ENCODE measurements at regions not wholly inside any gene's neighbourhood (a gene's known extent, or its start where the extent isn't known, plus 50 kb on each side); places are given as distances from the start of the nearest gene placed in this dataset.

DNA sequence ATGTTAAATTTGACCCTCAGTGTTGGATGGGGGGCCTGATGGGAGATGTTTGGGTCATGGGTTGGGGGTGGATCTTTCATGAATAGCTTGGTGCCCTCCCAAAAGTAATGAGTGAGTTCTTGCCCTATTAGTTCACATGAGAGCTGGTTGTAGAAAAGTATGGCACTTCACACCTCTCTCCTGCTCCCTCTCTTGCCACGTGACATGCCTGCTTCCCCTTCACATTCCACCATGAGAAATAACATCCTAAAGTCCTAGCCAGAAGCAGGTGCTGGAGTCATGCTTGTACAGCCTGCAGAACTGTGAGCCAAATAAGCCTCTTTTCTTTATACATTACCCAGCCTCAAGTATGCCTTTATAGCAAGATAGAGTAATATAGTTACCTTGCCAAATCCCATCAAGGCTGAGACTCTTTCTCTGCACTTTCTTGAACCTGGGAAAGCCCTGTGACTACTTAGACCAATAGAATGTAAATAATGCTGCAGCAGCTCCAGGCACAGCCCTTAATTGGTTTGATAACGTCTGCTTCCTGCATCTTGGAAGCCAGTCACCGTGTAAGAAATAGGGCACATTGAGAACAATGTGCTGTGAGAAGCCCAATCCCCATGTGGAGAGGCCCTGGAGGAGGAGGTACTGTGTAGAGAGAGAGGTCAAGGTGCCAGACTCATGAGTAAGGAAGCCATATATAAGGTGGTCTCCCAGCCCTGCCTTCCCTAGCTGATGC lies 88.0 kb upstream of the NAMPT start:
- Histone ChIP-seq H3K36me3 (replicated peaks in 1 of 2; ENCODE audit: insufficient read depth in 1 of 2, low read depth in 2 of 2) (no peaks in the 10 kb centered on the region), H3K27me3 (no peaks in the 10 kb centered on the region), H3K4me3 (no peak overlapping the region), H3K4me1 (no peaks in the 10 kb centered on the region), H3K27ac (no peak overlapping the region), H3K9me3 (no peaks in the 10 kb centered on the region)
- 30 to 32% methylated on average over 3 of the region's 3 CpGs for WGBS, 2 donors
- intact Hi-C loops (cut with DNase I), result no loop called here
- DNase-seq (no peak), ATAC-seq (no peak)
- TF ChIP-seq, protein P1, sequence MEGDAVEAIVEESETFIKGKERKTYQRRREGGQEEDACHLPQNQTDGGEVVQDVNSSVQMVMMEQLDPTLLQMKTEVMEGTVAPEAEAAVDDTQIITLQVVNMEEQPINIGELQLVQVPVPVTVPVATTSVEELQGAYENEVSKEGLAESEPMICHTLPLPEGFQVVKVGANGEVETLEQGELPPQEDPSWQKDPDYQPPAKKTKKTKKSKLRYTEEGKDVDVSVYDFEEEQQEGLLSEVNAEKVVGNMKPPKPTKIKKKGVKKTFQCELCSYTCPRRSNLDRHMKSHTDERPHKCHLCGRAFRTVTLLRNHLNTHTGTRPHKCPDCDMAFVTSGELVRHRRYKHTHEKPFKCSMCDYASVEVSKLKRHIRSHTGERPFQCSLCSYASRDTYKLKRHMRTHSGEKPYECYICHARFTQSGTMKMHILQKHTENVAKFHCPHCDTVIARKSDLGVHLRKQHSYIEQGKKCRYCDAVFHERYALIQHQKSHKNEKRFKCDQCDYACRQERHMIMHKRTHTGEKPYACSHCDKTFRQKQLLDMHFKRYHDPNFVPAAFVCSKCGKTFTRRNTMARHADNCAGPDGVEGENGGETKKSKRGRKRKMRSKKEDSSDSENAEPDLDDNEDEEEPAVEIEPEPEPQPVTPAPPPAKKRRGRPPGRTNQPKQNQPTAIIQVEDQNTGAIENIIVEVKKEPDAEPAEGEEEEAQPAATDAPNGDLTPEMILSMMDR (IDR thresholded peaks at IDR 0.05), result no peak
- TF ChIP-seq POLR2A (IDR thresholded peaks at IDR 0.05), result no peak

DNA sequence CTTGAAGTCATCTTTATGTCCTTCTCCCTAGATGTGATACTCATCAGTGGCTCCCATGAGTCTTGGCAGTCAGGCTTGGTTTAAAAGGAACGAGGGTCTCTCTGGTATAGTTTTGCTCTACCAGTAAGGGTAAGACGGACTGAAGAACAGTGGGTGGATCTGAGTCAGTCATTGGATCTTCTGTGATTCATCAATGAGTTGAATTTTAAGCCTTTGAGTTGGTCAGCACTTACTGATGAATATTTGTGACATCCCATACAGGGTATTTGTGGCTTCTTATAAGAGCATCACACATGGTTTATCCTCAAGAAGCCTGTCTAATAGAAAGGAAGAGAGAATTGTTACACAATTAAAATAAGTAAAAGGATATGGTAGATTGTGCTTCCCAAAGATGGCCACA lies 87.3 kb upstream of the NAMPT start:
- H3K4me3 ChIP-seq, result no peak overlapping the region
- H3K4me1 ChIP-seq, result no peaks in the 10 kb centered on the region
- DNase-seq (no peak), ATAC-seq (no peak)
- no peak overlapping the region for H3K27ac ChIP-seq
- WGBS, 2 donors, result 52 to 72% methylated on average over 2 of the region's 2 CpGs
- intact Hi-C loops (cut with DNase I), result no loop called here
- H3K36me3 ChIP-seq (replicated peaks in 1 of 2; ENCODE audit: insufficient read depth in 1 of 2, low read depth in 2 of 2), result no peaks in the 10 kb centered on the region
- no peaks in the 10 kb centered on the region for H3K9me3 ChIP-seq
- no peaks in the 10 kb centered on the region for H3K27me3 ChIP-seq
- TF ChIP-seq POLR2A (IDR thresholded peaks at IDR 0.05), result no peak
- TF ChIP-seq, protein P1 (IDR thresholded peaks at IDR 0.05), result no peak

DNA sequence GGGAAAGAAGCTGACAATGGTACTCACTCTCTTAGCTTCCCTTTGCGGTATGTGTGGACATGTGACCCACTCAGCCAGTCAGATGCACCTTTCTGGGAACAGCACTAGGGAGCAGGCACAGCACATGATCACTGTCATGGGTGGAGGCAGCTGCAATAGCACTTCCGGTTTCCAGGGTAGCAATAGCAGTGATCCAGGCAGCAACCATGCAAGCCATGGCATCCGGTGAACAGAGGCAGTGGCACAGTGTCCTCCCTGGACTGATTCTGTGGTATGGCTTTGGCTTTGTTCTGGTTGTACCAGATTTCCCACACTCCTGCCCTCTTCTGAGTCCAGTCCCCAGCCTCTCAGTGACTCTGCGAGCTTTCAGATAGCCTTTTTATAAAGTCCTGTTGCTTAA lies 86.8 kb upstream of the NAMPT start:
- Histone ChIP-seq H3K4me3 (no peak overlapping the region), H3K4me1 (no peaks in the 10 kb centered on the region), H3K27ac (no peak overlapping the region), H3K27me3 (no peaks in the 10 kb centered on the region), H3K9me3 (no peaks in the 10 kb centered on the region), H3K36me3 (replicated peaks in 1 of 2; ENCODE audit: insufficient read depth in 1 of 2, low read depth in 2 of 2) (no peaks in the 10 kb centered on the region)
- DNase-seq (peak in 1 of 4 donors; percentile 34), ATAC-seq (no peak)
- intact Hi-C loops (cut with DNase I), result no loop called here
- 64 to 69% methylated on average over 4 of the region's 4 CpGs for WGBS, 2 donors
- TF ChIP-seq, protein P1 (IDR thresholded peaks at IDR 0.05), result no peak
- TF ChIP-seq POLR2A (IDR thresholded peaks at IDR 0.05), result no peak

DNA sequence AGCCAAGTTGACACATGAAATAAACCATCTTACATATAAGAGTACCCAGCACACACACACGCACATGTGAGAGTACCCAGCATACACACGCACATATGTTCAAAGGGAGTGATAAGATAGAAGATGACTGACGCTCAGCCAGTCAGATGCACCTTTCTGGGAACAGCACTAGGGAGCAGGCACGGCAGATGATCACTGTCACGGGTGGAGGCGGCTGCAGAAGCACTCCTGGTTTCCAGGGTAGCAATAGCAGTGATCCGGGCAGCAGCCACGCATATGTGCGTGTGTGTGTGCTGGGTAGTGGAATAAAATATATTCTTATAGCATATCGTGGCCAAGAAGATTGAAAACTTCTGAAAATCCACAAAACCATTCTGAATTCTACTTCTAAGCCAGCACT lies 85.8 kb upstream of the NAMPT start:
- no peak overlapping the region for H3K27ac ChIP-seq
- H3K9me3 ChIP-seq, result no peaks in the 10 kb centered on the region
- H3K36me3 ChIP-seq (replicated peaks in 1 of 2; ENCODE audit: insufficient read depth in 1 of 2, low read depth in 2 of 2), result no peaks in the 10 kb centered on the region
- TF ChIP-seq POLR2A (IDR thresholded peaks at IDR 0.05), result no peak
- DNase-seq (no peak), ATAC-seq (no peak)
- intact Hi-C loops (cut with DNase I), result no loop called here
- no peaks in the 10 kb centered on the region for H3K4me1 ChIP-seq
- 80 to 91% methylated on average over 10 of the region's 10 CpGs for WGBS, 2 donors
- H3K27me3 ChIP-seq, result no peaks in the 10 kb centered on the region
- no peak overlapping the region for H3K4me3 ChIP-seq

DNA sequence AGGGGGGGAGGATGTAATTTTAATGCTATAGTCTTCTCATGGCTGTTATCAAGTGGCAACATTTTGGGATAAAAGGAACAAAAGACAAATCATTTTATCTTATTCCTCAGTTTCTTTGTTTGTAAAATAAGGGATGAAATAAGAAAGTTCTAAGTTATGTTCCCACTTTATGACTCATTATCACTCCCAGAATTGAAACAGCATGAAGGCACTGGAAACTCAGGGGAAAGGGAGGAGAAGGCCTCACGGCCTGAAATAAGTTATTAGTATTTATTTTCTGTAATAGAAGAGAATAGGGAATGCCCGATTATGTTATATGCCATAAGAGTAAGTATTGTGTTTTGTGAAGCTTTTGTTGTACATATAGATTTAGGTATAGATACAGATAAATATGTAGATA lies 85.0 kb upstream of the NAMPT start:
- DNase-seq (no peak), ATAC-seq (no peak)
- Histone ChIP-seq H3K4me1 (no peaks in the 10 kb centered on the region), H3K4me3 (no peak overlapping the region), H3K36me3 (replicated peaks in 1 of 2; ENCODE audit: insufficient read depth in 1 of 2, low read depth in 2 of 2) (no peaks in the 10 kb centered on the region), H3K9me3 (no peaks in the 10 kb centered on the region), H3K27me3 (no peaks in the 10 kb centered on the region), H3K27ac (no peak overlapping the region)
- TF ChIP-seq POLR2A (IDR thresholded peaks at IDR 0.05), result no peak
- TF ChIP-seq, protein P1 (IDR thresholded peaks at IDR 0.05), result no peak
- intact Hi-C loops (cut with DNase I), result no loop called here
- 80 to 91% methylated on average over 2 of the region's 2 CpGs for WGBS, 2 donors

All from body of pancreas (tissue), 4 donors.